Liver (tissue), 8 donors: ENCODE measurements at regions not wholly inside any gene's neighbourhood (a gene's known extent, or its start where the extent isn't known, plus 50 kb on each side); places are given as distances from the start of the nearest gene placed in this dataset.

Experiments used
- DNase-seq: peaks from one replicate; pipeline ENCODE4 v3.0.0-alpha.2; 2017; ENCODE audit warnings: low spot score
- H3K27ac ChIP-seq, 2 donors: one replicate each; pipeline ENCODE4 v1.7.0; 2013; ENCODE audit warnings: inconsistent platforms in 2 of 2, low read length in 2 of 2, control low read depth in 1 of 2, low read depth in 1 of 2, mild to moderate bottlenecking in 1 of 2
- H3K27me3 ChIP-seq, 4 donors: one replicate each; pipeline versions ENCODE4 v1.6.1 to v1.7.0; 2013; ENCODE audit warnings: low read length in 3 of 4, inconsistent platforms in 1 of 4, mild to moderate bottlenecking in 1 of 4, moderate library complexity in 1 of 4; ENCODE audit not compliant: control insufficient read depth in 4 of 4, insufficient read depth in 4 of 4
- H3K36me3 ChIP-seq, 4 donors: one replicate each; pipeline versions ENCODE4 v1.6.1 to v1.7.0; 2013; ENCODE audit warnings: low read length in 3 of 4, mild to moderate bottlenecking in 3 of 4, low read depth in 1 of 4, moderate library complexity in 1 of 4; ENCODE audit not compliant: control insufficient read depth in 4 of 4, insufficient read depth in 3 of 4
- H3K4me1 ChIP-seq, 4 donors: one replicate each; pipeline versions ENCODE4 v1.6.1 to v1.7.0; 2013; ENCODE audit warnings: low read length in 3 of 4, mild to moderate bottlenecking in 3 of 4, moderate library complexity in 1 of 4; ENCODE audit not compliant: control insufficient read depth in 4 of 4, insufficient read depth in 4 of 4
- H3K4me3 ChIP-seq, 3 donors: one replicate each; pipeline versions ENCODE4 v1.6.1 to v1.7.0; 2013; ENCODE audit warnings: low read length in 3 of 3, control low read depth in 1 of 3, low read depth in 1 of 3, mild to moderate bottlenecking in 1 of 3
- H3K9ac ChIP-seq, 2 donors: one replicate each; pipeline ENCODE4 v1.7.0; 2013; ENCODE audit warnings: low read length in 2 of 2, mild to moderate bottlenecking in 2 of 2, moderate library complexity in 2 of 2, control low read depth in 1 of 2, low read depth in 1 of 2
- H3K9me3 ChIP-seq, 4 donors: one replicate each; pipeline versions ENCODE4 v1.6.1 to v1.7.0; 2013; ENCODE audit warnings: low read length in 3 of 4; ENCODE audit not compliant: control insufficient read depth in 4 of 4
- CTCF ChIP-seq: fragments of 150-350 bp; IDR thresholded peaks from 2 replicates; pipeline ENCODE4 v1.5.1; 2017; ENCODE audit warnings: improper control_type of control experiment, low read depth, low read length; ENCODE audit not compliant: missing input control
- FOXA1 ChIP-seq: IDR thresholded peaks from 2 replicates; pipeline ENCODE4 v1.6.1; 2016; ENCODE audit warnings: antibody characterized with exemption
- FOXA2 ChIP-seq: IDR thresholded peaks from 2 replicates; pipeline ENCODE4 v1.6.1; 2016; ENCODE audit warnings: antibody characterized with exemption
- GABPA ChIP-seq, 2 donors: IDR thresholded peaks in 1 of 2; conservative IDR thresholded peaks in 1 of 2; 2 replicates each; pipeline ENCODE4 v1.6.1; 2016; ENCODE audit warnings: antibody characterized with exemption in 2 of 2, mild to moderate bottlenecking in 1 of 2, moderate library complexity in 1 of 2
- HNF4A ChIP-seq, 2 donors: conservative IDR thresholded peaks; 2 replicates each; pipeline ENCODE4 v1.6.1; 2016; ENCODE audit warnings: antibody characterized with exemption in 2 of 2, mild to moderate bottlenecking in 2 of 2
- HNF4G ChIP-seq: IDR thresholded peaks from 2 replicates; pipeline ENCODE4 v1.6.1; 2016; ENCODE audit warnings: antibody characterized with exemption
- JUND ChIP-seq, 2 donors: IDR thresholded peaks; 2 replicates each; pipeline ENCODE4 v1.6.1; 2016; ENCODE audit warnings: antibody characterized with exemption in 2 of 2
- NR2F2 ChIP-seq: IDR thresholded peaks from 2 replicates; pipeline ENCODE4 v1.6.1; 2016; ENCODE audit warnings: antibody characterized with exemption
- RAD21 ChIP-seq, 2 donors: IDR thresholded peaks; 2 replicates each; pipeline ENCODE4 v1.6.1; 2016; ENCODE audit warnings: antibody characterized with exemption in 2 of 2, mild to moderate bottlenecking in 2 of 2
- RXRA ChIP-seq, 2 donors: IDR thresholded peaks; 2 replicates each; pipeline ENCODE4 v1.6.1; 2017 to 2018; ENCODE audit warnings: antibody characterized with exemption in 2 of 2, mild to moderate bottlenecking in 1 of 2
- SP1 ChIP-seq: IDR thresholded peaks from 2 replicates; pipeline ENCODE4 v1.6.1; 2018; ENCODE audit warnings: antibody characterized with exemption, mild to moderate bottlenecking
- TAF1 ChIP-seq: conservative IDR thresholded peaks from 2 replicates; pipeline ENCODE4 v1.6.1; 2016; ENCODE audit warnings: antibody characterized with exemption, mild to moderate bottlenecking
- YY1 ChIP-seq: IDR thresholded peaks from 2 replicates; pipeline ENCODE4 v1.6.1; 2016; ENCODE audit warnings: antibody characterized with exemption, mild to moderate bottlenecking
- WGBS: extraction: QIAGEN DNeasy Blood & Tissue Kit; methylation state at CpG from one replicate; pipeline ENCODE4 v1.1.7; 2013; 5-methylcytosine and 5-hydroxymethylcytosine counted together
- TF ChIP-seq, protein P1 (sequence below): IDR thresholded peaks from 2 replicates; pipeline ENCODE4 v1.6.1; 2016; ENCODE audit warnings: antibody characterized with exemption
- TF ChIP-seq, protein P2 (sequence below): IDR thresholded peaks from 2 replicates; pipeline ENCODE4 v1.6.1; 2016; ENCODE audit warnings: antibody characterized with exemption, mild to moderate bottlenecking
- donor health status: healthy.
- donor health status: healthy.
- donor health status: healthy.
- donor health status: healthy.
- donor health status: healthy.

- no peaks in the 10 kb centered on the region for H3K9me3 ChIP-seq
- H3K9ac ChIP-seq, result no peak overlapping the region
- 37% methylated on average over 4 of the region's 4 CpGs for WGBS
- H3K27me3 ChIP-seq, result no peaks in the 10 kb centered on the region
- no peak overlapping the region for H3K27ac ChIP-seq
- no peaks in the 10 kb centered on the region for H3K36me3 ChIP-seq
- H3K4me3 ChIP-seq, result no peak overlapping the region
- TF ChIP-seq TAF1 (no peak), GABPA (IDR thresholded peaks at IDR 0.05 in 1 of 2, conservative IDR thresholded peaks at IDR 0.05 in 1 of 2) (no peak), RXRA (IDR thresholded peaks at IDR 0.05) (no peak), FOXA1 (no peak), HNF4G (no peak), SP1 (no peak), NR2F2 (no peak), JUND (IDR thresholded peaks at IDR 0.05) (no peak), HNF4A (conservative IDR thresholded peaks at IDR 0.05) (no peak), FOXA2 (no peak), RAD21 (IDR thresholded peaks at IDR 0.05) (no peak)
- TF ChIP-seq, protein P1, sequence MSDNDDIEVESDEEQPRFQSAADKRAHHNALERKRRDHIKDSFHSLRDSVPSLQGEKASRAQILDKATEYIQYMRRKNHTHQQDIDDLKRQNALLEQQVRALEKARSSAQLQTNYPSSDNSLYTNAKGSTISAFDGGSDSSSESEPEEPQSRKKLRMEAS, result no peak
- H3K4me1 ChIP-seq, result no peaks in the 10 kb centered on the region
- DNase-seq, result no peak
These were observed 70.4 kb upstream of the SAMSN1 start for GRCh38 chr21:14616380-14617039.

DNA sequence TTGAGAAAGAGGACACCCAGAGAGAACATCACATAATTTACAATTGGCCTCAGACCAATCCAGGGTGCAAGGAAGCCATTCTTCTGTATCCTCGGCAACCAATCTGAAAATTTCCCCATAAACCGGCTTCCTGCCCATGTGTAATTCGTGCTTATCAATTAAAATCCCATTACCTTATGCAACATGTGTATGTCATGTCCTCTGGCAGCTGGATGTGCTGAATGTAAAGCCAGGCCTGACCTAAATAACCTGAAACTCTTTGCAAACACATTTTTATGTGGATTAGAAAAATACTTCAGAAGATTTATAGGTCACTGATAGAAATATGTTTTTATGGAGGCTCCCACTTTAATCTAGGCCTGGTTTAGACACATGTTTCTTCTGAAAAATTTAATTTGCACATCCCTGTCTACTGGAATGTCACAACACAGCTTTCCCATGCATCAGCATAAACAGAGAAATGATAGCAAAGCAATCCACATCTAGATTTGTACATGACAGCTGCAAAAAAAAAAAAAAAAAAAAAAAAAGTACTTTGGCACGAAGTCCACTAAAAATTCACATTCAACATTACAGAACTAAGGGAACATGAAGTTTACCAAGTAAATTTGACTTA lies 69.4 kb upstream of the SAMSN1 start:
- Histone ChIP-seq H3K4me1 (no peaks in the 10 kb centered on the region), H3K27ac (no peak overlapping the region), H3K9ac (no peak overlapping the region), H3K27me3 (no peaks in the 10 kb centered on the region), H3K9me3 (no peaks in the 10 kb centered on the region), H3K4me3 (no peak overlapping the region), H3K36me3 (no peaks in the 10 kb centered on the region)
- TF ChIP-seq HNF4G, result no peak
- TF ChIP-seq, protein P2, sequence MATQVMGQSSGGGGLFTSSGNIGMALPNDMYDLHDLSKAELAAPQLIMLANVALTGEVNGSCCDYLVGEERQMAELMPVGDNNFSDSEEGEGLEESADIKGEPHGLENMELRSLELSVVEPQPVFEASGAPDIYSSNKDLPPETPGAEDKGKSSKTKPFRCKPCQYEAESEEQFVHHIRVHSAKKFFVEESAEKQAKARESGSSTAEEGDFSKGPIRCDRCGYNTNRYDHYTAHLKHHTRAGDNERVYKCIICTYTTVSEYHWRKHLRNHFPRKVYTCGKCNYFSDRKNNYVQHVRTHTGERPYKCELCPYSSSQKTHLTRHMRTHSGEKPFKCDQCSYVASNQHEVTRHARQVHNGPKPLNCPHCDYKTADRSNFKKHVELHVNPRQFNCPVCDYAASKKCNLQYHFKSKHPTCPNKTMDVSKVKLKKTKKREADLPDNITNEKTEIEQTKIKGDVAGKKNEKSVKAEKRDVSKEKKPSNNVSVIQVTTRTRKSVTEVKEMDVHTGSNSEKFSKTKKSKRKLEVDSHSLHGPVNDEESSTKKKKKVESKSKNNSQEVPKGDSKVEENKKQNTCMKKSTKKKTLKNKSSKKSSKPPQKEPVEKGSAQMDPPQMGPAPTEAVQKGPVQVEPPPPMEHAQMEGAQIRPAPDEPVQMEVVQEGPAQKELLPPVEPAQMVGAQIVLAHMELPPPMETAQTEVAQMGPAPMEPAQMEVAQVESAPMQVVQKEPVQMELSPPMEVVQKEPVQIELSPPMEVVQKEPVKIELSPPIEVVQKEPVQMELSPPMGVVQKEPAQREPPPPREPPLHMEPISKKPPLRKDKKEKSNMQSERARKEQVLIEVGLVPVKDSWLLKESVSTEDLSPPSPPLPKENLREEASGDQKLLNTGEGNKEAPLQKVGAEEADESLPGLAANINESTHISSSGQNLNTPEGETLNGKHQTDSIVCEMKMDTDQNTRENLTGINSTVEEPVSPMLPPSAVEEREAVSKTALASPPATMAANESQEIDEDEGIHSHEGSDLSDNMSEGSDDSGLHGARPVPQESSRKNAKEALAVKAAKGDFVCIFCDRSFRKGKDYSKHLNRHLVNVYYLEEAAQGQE, result no peak
- TF ChIP-seq, protein P1, result no peak
- DNase-seq, result no peak
- 61% methylated on average over 4 of the region's 4 CpGs for WGBS

DNA sequence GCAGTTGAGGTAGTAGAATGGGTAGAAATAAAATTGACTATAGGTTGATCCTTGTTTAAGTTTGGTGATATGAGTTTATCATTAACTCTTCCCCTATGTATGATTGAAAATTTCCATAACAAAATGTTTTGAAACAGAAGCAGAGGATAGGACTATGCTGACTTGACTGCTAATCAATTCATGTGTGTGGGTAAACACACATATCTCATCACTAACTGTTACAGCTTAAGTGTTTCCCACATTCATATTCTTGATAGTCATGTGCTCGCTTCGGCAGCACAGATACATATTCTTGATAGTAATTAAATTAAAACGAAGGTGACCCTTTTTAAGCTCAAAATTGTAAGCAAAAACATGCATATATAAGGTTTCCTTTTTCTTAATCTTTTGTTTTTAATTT lies 68.2 kb upstream of the SAMSN1 start:
- Histone ChIP-seq H3K27ac (no peak overlapping the region), H3K36me3 (no peaks in the 10 kb centered on the region), H3K4me1 (no peaks in the 10 kb centered on the region), H3K9me3 (no peaks in the 10 kb centered on the region), H3K4me3 (no peak overlapping the region), H3K9ac (no peak overlapping the region), H3K27me3 (no peaks in the 10 kb centered on the region)
- WGBS, result 77% methylated on average over 3 of the region's 3 CpGs
- DNase-seq, result no peak
- TF ChIP-seq SP1 (no peak), FOXA1 (no peak), CTCF (no peak), RAD21 (IDR thresholded peaks at IDR 0.05) (no peak), JUND (IDR thresholded peaks at IDR 0.05) (no peak), NR2F2 (no peak), YY1 (no peak)
